ENCODE measurements at regions not wholly inside any gene's neighbourhood (a gene's known extent, or its start where the extent isn't known, plus 50 kb on each side); places are given as distances from the start of the nearest gene placed in this dataset.
"Not testable (repeated sequence)": the region's sequence is repeated elsewhere in the genome, so short reads cannot be mapped to it uniquely, and the experiment has no call there.

DNA sequence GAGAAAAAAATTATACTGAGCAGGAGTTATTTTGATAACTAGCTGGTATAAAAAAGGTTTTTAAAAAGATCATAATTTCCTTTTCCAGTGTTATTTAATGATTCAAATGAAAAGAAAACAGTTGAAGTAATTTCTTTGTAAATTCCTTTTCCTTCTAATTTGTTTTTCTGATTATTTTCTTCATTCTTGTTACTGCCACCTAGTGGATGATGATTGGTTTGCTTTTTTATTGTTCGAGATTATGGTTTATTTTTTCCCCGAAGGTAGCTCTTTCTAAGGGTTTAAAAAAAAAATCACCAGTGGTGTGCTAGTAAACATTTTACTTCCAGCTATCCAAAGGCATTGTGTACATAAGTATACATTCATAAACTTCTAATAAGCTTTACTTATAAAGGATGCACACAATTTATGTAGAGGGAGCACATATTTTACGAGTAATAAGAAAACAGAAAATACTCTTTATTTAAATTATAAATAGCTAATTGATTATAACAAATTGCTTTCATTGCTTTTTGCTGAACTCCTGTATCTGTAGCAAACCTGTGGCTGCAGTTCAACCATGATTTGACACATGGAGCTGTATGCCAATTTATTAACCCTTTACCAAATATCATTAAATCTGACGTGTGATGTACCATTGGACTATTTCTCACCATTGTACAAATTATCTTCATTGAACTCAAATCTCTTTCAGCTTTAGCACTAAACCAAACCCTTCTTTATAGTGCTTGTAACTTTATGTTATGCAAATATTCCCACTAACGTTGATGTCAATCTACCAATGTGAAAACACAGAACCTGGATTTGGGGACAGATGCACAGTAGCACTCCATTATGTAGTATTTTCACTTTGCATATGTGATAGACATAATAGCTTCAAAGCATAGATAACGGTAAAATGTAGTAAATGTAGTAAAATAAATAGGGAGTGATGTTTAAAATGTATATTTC lies 97.8 kb upstream of the ANK2 start:
- Histone ChIP-seq H3K27me3 (ENCODE audit: control insufficient read depth in 2 of 2, insufficient read depth in 2 of 2, low read length in 2 of 2) (no peaks in the 10 kb centered on the region), H3K9me3 (ENCODE audit: control insufficient read depth in 2 of 2, low read length in 2 of 2) (no peaks in the 10 kb centered on the region), H3K4me1 (ENCODE audit: control insufficient read depth in 2 of 2, insufficient read depth in 2 of 2, low read length in 2 of 2) (no peaks in the 10 kb centered on the region), H3K27ac (ENCODE audit: low read depth in 2 of 2, low read length in 2 of 2) (no peak overlapping the region), H3K4me3 (ENCODE audit: low read length in 2 of 2) (no peak overlapping the region), H3K9ac (ENCODE audit: low read depth in 1 of 2, low read length in 2 of 2) (no peak overlapping the region), H3K36me3 (ENCODE audit: control insufficient read depth in 2 of 2, insufficient read depth in 2 of 2, low read length in 2 of 2) (no peaks in the 10 kb centered on the region)

DNA sequence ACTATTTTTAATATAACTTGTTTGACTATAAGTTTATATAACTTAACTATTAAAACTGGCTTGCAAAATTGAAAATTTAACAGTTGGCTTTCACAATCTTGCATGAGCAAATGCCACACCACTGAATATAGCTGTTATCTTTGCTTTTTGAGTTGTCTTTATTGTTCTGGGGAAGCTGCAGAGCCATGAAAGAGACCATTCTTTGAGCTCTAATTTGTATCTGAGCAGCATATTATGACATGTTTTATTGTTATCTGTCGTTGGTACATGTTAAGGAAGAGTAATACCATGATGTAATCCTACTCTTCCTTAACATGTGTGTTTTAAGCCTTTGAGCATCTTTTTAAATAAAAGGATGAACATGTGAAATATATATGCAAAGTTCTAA lies 97.1 kb upstream of the ANK2 start:
- Histone ChIP-seq H3K9ac (ENCODE audit: low read depth in 1 of 2, low read length in 2 of 2) (no peak overlapping the region), H3K4me1 (ENCODE audit: control insufficient read depth in 2 of 2, insufficient read depth in 2 of 2, low read length in 2 of 2) (no peaks in the 10 kb centered on the region), H3K27ac (ENCODE audit: low read depth in 2 of 2, low read length in 2 of 2) (no peak overlapping the region), H3K9me3 (ENCODE audit: control insufficient read depth in 2 of 2, low read length in 2 of 2) (no peaks in the 10 kb centered on the region), H3K4me3 (ENCODE audit: low read length in 2 of 2) (no peak overlapping the region), H3K36me3 (ENCODE audit: control insufficient read depth in 2 of 2, insufficient read depth in 2 of 2, low read length in 2 of 2) (no peaks in the 10 kb centered on the region), H3K27me3 (ENCODE audit: control insufficient read depth in 2 of 2, insufficient read depth in 2 of 2, low read length in 2 of 2) (no peaks in the 10 kb centered on the region)

DNA sequence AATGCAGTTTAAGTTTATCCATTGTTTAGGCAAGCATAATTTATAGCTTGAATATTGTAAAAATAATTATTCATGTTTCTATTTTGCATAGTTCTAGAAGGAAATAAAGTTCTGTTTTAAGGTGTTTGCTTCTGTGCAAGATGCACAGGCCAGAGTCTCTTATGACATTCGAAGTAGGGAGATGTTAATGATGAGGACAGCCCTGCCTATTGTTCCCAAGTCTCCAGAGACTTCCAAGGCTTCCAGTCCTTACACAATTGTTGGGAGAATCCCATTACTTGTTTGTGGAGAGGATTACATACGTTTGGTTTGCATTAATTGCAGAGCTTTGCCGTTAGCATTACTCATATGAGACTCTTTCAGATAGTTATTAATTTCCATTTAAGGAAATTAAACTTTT lies 96.2 kb upstream of the ANK2 start:
- Histone ChIP-seq H3K9ac (ENCODE audit: low read depth in 1 of 2, low read length in 2 of 2) (no peak overlapping the region), H3K4me1 (ENCODE audit: control insufficient read depth in 2 of 2, insufficient read depth in 2 of 2, low read length in 2 of 2) (no peaks in the 10 kb centered on the region), H3K27ac (ENCODE audit: low read depth in 2 of 2, low read length in 2 of 2) (no peak overlapping the region), H3K4me3 (ENCODE audit: low read length in 2 of 2) (no peak overlapping the region), H3K9me3 (ENCODE audit: control insufficient read depth in 2 of 2, low read length in 2 of 2) (no peaks in the 10 kb centered on the region), H3K36me3 (ENCODE audit: control insufficient read depth in 2 of 2, insufficient read depth in 2 of 2, low read length in 2 of 2) (no peaks in the 10 kb centered on the region), H3K27me3 (ENCODE audit: control insufficient read depth in 2 of 2, insufficient read depth in 2 of 2, low read length in 2 of 2) (no peaks in the 10 kb centered on the region)

DNA sequence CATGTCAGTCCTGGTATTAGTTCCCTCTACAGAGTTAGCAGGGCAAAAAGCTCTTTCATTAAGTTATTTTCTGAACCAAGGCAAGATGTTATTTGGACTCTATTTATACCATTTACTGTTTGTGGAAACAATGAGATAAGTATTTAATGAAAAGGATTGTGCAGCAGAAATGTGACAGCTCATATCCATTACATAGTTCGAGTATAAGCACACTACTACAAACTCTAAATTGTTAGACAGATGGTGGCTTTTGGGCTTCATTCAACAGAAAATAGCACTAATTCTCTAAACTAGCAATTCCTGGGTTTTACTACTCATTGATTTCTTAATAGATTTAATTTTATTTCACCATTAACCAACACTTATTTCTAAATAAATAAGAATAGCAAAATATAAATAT lies 95.2 kb upstream of the ANK2 start:
- Histone ChIP-seq H3K9ac (ENCODE audit: low read depth in 1 of 2, low read length in 2 of 2) (no peak overlapping the region), H3K4me1 (ENCODE audit: control insufficient read depth in 2 of 2, insufficient read depth in 2 of 2, low read length in 2 of 2) (no peaks in the 10 kb centered on the region), H3K4me3 (ENCODE audit: low read length in 2 of 2) (no peak overlapping the region), H3K36me3 (ENCODE audit: control insufficient read depth in 2 of 2, insufficient read depth in 2 of 2, low read length in 2 of 2) (no peaks in the 10 kb centered on the region), H3K27me3 (ENCODE audit: control insufficient read depth in 2 of 2, insufficient read depth in 2 of 2, low read length in 2 of 2) (no peaks in the 10 kb centered on the region), H3K9me3 (ENCODE audit: control insufficient read depth in 2 of 2, low read length in 2 of 2) (no peaks in the 10 kb centered on the region), H3K27ac (ENCODE audit: low read depth in 2 of 2, low read length in 2 of 2) (no peak overlapping the region)

DNA sequence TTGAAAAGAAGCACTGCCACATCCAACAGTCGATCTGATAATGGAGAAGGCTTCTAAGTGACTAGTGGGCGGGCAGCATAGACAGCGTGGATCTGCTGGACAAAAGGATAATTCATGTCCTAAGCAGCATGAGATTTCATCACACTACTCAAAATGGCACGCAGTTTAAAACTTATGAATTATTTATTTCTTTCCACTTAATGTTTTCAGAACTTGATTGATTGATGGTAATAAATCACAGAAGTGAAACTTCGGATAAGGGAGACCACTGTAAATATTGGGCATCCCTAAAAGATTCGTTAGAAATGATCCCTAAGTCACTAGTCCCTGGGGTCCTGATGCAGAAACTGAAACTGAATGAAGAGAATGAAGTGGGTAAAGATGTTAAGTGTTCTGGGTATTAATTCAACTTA lies 93.0 kb upstream of the ANK2 start:
- Histone ChIP-seq H3K27me3 (ENCODE audit: control insufficient read depth in 2 of 2, insufficient read depth in 2 of 2, low read length in 2 of 2) (no peaks in the 10 kb centered on the region), H3K4me1 (ENCODE audit: control insufficient read depth in 2 of 2, insufficient read depth in 2 of 2, low read length in 2 of 2) (no peaks in the 10 kb centered on the region), H3K36me3 (ENCODE audit: control insufficient read depth in 2 of 2, insufficient read depth in 2 of 2, low read length in 2 of 2) (no peaks in the 10 kb centered on the region), H3K9ac (ENCODE audit: low read depth in 1 of 2, low read length in 2 of 2) (no peak overlapping the region), H3K27ac (ENCODE audit: low read depth in 2 of 2, low read length in 2 of 2) (no peak overlapping the region), H3K4me3 (ENCODE audit: low read length in 2 of 2) (no peak overlapping the region), H3K9me3 (ENCODE audit: control insufficient read depth in 2 of 2, low read length in 2 of 2) (no peaks in the 10 kb centered on the region)

DNA sequence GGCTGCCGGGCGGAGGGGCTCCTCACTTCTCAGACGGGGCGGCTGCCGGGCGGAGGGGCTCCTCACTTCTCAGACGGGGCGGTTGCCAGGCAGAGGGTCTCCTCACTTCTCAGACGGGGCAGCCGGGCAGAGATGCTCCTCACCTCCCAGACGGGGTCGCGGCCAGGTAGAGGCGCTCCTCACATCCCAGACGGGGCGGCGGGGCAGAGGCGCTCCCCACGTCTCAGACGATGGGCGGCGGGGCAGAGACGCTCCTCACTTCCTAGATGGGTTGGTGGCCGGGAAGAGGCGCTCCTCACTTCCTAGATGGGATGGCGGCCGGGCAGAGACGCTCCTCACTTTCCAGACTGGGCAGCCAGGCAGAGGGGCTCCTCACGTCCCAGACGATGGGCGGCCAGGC lies 91.7 kb upstream of the ANK2 start:
- H3K27ac ChIP-seq (ENCODE audit: low read depth in 2 of 2, low read length in 2 of 2); H3K36me3 ChIP-seq (ENCODE audit: control insufficient read depth in 2 of 2, insufficient read depth in 2 of 2, low read length in 2 of 2); H3K4me1 ChIP-seq (ENCODE audit: control insufficient read depth in 2 of 2, insufficient read depth in 2 of 2, low read length in 2 of 2); H3K27me3 ChIP-seq (ENCODE audit: control insufficient read depth in 2 of 2, insufficient read depth in 2 of 2, low read length in 2 of 2); H3K9me3 ChIP-seq (ENCODE audit: control insufficient read depth in 2 of 2, low read length in 2 of 2); H3K9ac ChIP-seq (ENCODE audit: low read depth in 1 of 2, low read length in 2 of 2); H3K4me3 ChIP-seq (ENCODE audit: low read length in 2 of 2): not testable (repeated sequence)

DNA sequence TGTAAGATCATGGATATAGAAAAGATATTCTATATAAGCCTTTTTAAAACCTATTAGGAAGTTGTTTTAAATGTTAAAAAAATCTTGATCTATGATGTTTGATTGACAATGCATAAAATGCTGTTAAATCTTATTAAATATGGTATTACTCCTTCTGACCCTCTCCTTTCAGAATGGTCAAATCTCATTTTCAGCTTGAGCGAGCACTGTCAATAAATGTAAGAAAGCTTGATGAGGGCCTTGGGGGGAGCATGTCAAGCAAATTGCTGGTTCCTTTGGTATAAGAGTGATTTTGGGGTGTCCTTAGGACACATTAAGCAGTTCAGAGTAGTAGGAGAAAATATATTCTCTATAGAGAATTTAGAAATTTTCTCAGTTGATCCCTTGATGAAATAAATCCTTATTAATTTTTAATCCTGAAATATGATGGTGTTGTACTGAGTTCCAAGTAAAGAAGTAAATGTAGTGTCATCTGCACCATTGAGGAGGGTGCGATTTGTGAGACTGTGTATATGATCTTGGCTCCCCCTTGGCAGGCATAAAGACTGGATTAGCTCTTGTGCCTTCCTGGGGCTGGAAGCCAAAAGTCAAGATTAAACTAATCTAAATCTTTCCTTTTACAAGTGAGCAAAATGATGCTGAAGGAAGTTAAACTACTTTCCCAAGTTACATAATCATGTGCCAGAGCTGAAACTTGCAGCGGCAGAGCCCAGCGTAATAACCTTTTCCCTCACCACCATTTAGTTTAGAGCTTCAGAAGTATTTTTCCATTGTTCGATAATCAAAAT lies 82.6 kb upstream of the ANK2 start:
- H3K27me3 ChIP-seq (ENCODE audit: control insufficient read depth in 2 of 2, insufficient read depth in 2 of 2, low read length in 2 of 2), result no peaks in the 10 kb centered on the region
- no peaks in the 10 kb centered on the region for H3K36me3 ChIP-seq (ENCODE audit: control insufficient read depth in 2 of 2, insufficient read depth in 2 of 2, low read length in 2 of 2)
- no peak overlapping the region for H3K9ac ChIP-seq (ENCODE audit: low read depth in 1 of 2, low read length in 2 of 2)
- H3K9me3 ChIP-seq (ENCODE audit: control insufficient read depth in 2 of 2, low read length in 2 of 2), result no peaks in the 10 kb centered on the region
- no peak overlapping the region for H3K27ac ChIP-seq (ENCODE audit: low read depth in 2 of 2, low read length in 2 of 2)
- H3K4me1 ChIP-seq (ENCODE audit: control insufficient read depth in 2 of 2, insufficient read depth in 2 of 2, low read length in 2 of 2), result no peaks in the 10 kb centered on the region
- H3K4me3 ChIP-seq (ENCODE audit: low read length in 2 of 2), result no peak overlapping the region

DNA sequence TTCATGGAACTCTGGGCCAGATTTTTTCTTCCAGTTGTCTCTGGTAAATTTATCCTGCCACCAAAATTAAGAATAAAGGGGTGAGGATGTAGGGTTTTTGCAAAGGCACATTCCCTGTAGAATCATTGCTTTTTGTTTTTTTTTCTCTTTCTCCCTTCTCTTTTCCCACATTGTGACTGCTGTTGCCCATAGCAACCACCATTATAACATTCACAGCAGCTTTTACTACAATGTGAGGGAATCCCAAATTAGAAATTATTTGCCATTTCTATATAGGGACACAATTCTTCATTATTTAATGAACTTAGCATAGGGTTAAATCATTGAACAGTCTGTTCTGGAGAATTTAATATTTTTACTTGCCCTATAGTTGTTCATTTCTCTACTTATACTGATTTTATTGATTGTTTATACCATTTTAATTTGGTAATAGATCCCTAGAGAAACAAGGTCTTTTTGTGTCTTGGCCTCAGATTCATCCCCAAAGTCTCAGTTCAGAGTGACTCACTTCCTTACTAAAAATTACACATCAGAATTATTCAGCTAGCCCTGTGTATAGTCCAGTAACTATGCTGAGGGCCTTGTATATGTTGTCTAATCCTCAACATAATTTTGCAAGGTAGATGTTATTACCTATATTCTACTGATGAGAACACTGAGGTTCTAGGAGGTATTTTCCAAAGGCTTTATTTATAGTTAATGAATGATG lies 80.8 kb upstream of the ANK2 start:
- Histone ChIP-seq H3K36me3 (ENCODE audit: control insufficient read depth in 2 of 2, insufficient read depth in 2 of 2, low read length in 2 of 2) (no peaks in the 10 kb centered on the region), H3K9me3 (ENCODE audit: control insufficient read depth in 2 of 2, low read length in 2 of 2) (no peaks in the 10 kb centered on the region), H3K4me1 (ENCODE audit: control insufficient read depth in 2 of 2, insufficient read depth in 2 of 2, low read length in 2 of 2) (no peaks in the 10 kb centered on the region), H3K9ac (ENCODE audit: low read depth in 1 of 2, low read length in 2 of 2) (no peak overlapping the region), H3K27ac (ENCODE audit: low read depth in 2 of 2, low read length in 2 of 2) (no peak overlapping the region), H3K27me3 (ENCODE audit: control insufficient read depth in 2 of 2, insufficient read depth in 2 of 2, low read length in 2 of 2) (no peaks in the 10 kb centered on the region), H3K4me3 (ENCODE audit: low read length in 2 of 2) (no peak overlapping the region)

DNA sequence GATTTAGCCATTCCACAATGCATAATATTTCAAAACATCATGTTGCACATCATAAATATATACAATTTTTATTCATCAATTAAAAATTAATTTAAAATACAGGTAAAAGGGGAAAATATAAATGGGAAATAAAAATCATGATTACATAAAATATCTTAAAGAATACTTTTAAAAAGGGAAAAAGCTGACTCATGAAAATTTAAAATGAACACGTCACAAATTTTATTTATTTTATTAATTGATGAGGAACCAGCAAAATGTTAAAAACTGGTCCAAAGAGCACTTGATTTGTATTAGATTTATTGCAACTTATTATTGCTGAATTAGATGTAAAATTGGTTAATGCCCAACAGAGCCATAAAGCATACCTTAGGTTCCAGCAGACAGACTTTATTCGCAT lies 78.5 kb upstream of the ANK2 start:
- H3K36me3 ChIP-seq (ENCODE audit: control insufficient read depth in 2 of 2, insufficient read depth in 2 of 2, low read length in 2 of 2), result no peaks in the 10 kb centered on the region
- H3K27me3 ChIP-seq (ENCODE audit: control insufficient read depth in 2 of 2, insufficient read depth in 2 of 2, low read length in 2 of 2), result no peaks in the 10 kb centered on the region
- H3K4me1 ChIP-seq (ENCODE audit: control insufficient read depth in 2 of 2, insufficient read depth in 2 of 2, low read length in 2 of 2), result no peaks in the 10 kb centered on the region
- no peak overlapping the region for H3K4me3 ChIP-seq (ENCODE audit: low read length in 2 of 2)
- no peaks in the 10 kb centered on the region for H3K9me3 ChIP-seq (ENCODE audit: control insufficient read depth in 2 of 2, low read length in 2 of 2)
- no peak overlapping the region for H3K9ac ChIP-seq (ENCODE audit: low read depth in 1 of 2, low read length in 2 of 2)
- no peak overlapping the region for H3K27ac ChIP-seq (ENCODE audit: low read depth in 2 of 2, low read length in 2 of 2)

DNA sequence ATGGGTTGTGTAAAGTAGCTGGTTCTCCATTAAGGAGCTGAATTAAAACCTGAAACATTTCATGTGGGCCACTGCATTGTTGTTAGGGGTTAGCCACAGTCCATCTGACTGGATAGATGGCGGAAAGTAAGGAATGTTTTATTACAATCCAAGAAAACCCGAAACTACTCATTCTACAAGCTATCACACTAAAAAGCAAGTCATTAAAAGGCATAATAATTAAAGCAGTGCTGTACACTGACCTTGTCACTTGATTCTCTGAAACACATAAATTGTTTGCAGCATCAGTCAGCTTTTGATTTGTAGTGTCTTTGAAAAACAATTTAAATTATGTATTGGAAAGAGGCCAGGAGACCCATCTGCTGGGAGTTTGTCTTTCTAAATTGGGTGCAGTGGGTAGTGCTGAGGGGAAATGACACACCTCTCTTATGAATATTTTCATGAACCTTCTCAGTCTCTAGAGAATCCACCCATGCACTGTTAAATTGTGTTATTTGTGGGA lies 75.7 kb upstream of the ANK2 start:
- Histone ChIP-seq H3K4me1 (ENCODE audit: control insufficient read depth in 2 of 2, insufficient read depth in 2 of 2, low read length in 2 of 2) (no peaks in the 10 kb centered on the region), H3K9me3 (ENCODE audit: control insufficient read depth in 2 of 2, low read length in 2 of 2) (no peaks in the 10 kb centered on the region), H3K9ac (ENCODE audit: low read depth in 1 of 2, low read length in 2 of 2) (no peak overlapping the region), H3K4me3 (ENCODE audit: low read length in 2 of 2) (no peak overlapping the region), H3K27ac (ENCODE audit: low read depth in 2 of 2, low read length in 2 of 2) (no peak overlapping the region), H3K36me3 (ENCODE audit: control insufficient read depth in 2 of 2, insufficient read depth in 2 of 2, low read length in 2 of 2) (no peaks in the 10 kb centered on the region), H3K27me3 (ENCODE audit: control insufficient read depth in 2 of 2, insufficient read depth in 2 of 2, low read length in 2 of 2) (no peaks in the 10 kb centered on the region)

Data from mucosa of rectum (tissue), 2 donors.